Spinal cord (tissue), 9 donors: ENCODE measurements at regions not wholly inside any gene's neighbourhood (a gene's known extent, or its start where the extent isn't known, plus 50 kb on each side); places are given as distances from the start of the nearest gene placed in this dataset.
"Not testable (repeated sequence)": the region's sequence is repeated elsewhere in the genome, so short reads cannot be mapped to it uniquely, and the experiment has no call there.

Source experiments
- DNase-seq, 6 donors: peaks; one replicate each; pipeline versions ENCODE4 v3.0.0 to v3.0.0-alpha.2; 2013 to 2015; ENCODE audit warnings: low spot score in 6 of 6, low read depth in 4 of 6
- H3K27ac ChIP-seq: one replicate; pipeline ENCODE4 v1.5.1; 2013; ENCODE audit warnings: low read depth, low read length, control low read depth
- H3K27me3 ChIP-seq: one replicate; pipeline ENCODE4 v1.6.1; 2013; ENCODE audit warnings: low read length; ENCODE audit not compliant: control insufficient read depth, insufficient read depth
- H3K36me3 ChIP-seq: one replicate; pipeline ENCODE4 v1.6.1; 2013; ENCODE audit warnings: low read length; ENCODE audit not compliant: control insufficient read depth, insufficient read depth
- H3K4me1 ChIP-seq: one replicate; pipeline ENCODE4 v1.6.1; 2013; ENCODE audit warnings: low read length; ENCODE audit not compliant: control insufficient read depth, insufficient read depth
- H3K4me3 ChIP-seq: one replicate; pipeline ENCODE4 v1.5.1; 2013; ENCODE audit warnings: low read depth, low read length, control low read depth
- H3K9me3 ChIP-seq: one replicate; pipeline ENCODE4 v1.6.1; 2013; ENCODE audit warnings: low read length; ENCODE audit not compliant: control insufficient read depth, insufficient read depth
- WGBS: methylation state at CpG from one replicate; pipeline ENCODE4 v1.1.5; 2013; ENCODE audit warnings: missing lambda C conversion rate; ENCODE audit not compliant: insufficient coverage; 5-methylcytosine and 5-hydroxymethylcytosine counted together
- donor health status: healthy.

DNA sequence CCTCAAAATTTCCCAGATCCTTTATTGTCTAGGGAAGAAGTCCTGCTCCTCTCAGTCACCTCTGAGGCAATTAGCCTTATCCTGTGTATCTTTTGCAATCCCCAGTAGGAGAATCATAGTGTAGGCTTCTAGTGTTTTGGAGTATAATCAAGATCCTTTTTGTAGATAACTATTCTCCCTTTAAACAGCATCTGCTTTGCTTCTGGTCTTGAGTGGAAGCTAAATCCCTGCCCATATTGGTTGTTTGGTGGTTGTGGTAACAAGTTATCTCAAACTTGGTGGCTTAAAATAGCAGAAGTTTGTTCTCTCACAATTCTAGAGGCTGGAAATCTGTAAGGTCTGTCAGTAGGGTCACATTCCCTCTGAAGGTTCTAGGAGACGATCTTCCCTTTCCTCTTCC is 217.5 kb upstream of the RASGRP1 start:
- Histone ChIP-seq H3K9me3 (no peaks in the 10 kb centered on the region), H3K36me3 (no peaks in the 10 kb centered on the region), H3K4me1 (no peaks in the 10 kb centered on the region), H3K4me3 (no peak overlapping the region), H3K27ac (no peak overlapping the region), H3K27me3 (no peaks in the 10 kb centered on the region)
- WGBS: no CpG with 5 or more reads among the region's 1 CpG
- no peak for DNase-seq

DNA sequence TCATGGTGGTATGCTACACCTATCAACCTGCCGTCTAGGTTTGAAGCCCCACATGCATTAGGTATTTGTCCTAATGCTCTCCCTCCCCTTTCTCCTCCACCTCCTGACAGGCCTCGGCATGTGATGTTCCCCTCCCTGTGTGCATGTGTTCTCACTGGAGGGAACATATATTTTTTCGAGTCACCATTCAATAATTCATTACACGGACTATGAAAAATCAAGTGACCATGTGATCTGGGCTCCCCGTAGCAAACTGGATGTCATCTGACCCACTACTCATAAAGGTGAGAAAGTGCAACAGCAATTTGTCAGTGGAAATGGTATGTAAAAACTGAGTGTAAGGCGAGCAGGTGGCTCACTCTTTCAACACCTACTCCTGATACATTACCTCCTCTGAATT is 224.3 kb upstream of the RASGRP1 start:
- WGBS: 100% methylated on average over 1 of the region's 6 CpGs
- Histone ChIP-seq H3K4me3 (no peak overlapping the region), H3K27ac (no peak overlapping the region), H3K4me1 (no peaks in the 10 kb centered on the region), H3K9me3 (no peaks in the 10 kb centered on the region), H3K36me3 (no peaks in the 10 kb centered on the region), H3K27me3 (no peaks in the 10 kb centered on the region)
- no peak for DNase-seq

DNA sequence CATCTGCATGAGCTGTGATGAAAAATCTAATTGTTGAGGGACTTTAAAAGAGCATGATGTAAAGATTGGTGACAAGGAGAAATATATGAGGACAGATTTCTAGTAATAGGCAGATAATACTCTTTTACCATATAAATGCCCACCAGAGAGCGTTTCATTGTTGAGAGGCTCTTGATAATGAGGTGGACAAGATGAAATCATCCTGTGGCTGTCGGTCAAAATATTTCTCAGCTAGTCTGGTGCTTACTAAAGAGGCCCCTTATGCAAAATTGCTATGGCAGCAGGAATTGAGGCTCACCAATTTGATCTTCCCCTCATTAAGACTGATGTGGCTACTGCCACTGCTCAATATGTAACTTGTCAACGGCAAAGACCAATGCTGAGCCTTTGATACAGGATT is 225.0 kb upstream of the RASGRP1 start:
- no peaks in the 10 kb centered on the region for H3K4me1 ChIP-seq
- no peaks in the 10 kb centered on the region for H3K9me3 ChIP-seq
- H3K4me3 ChIP-seq: no peak overlapping the region
- WGBS: no CpG with 5 or more reads among the region's 3 CpGs
- no peak overlapping the region for H3K27ac ChIP-seq
- H3K36me3 ChIP-seq: no peaks in the 10 kb centered on the region
- H3K27me3 ChIP-seq: no peaks in the 10 kb centered on the region
- DNase-seq: no peak

DNA sequence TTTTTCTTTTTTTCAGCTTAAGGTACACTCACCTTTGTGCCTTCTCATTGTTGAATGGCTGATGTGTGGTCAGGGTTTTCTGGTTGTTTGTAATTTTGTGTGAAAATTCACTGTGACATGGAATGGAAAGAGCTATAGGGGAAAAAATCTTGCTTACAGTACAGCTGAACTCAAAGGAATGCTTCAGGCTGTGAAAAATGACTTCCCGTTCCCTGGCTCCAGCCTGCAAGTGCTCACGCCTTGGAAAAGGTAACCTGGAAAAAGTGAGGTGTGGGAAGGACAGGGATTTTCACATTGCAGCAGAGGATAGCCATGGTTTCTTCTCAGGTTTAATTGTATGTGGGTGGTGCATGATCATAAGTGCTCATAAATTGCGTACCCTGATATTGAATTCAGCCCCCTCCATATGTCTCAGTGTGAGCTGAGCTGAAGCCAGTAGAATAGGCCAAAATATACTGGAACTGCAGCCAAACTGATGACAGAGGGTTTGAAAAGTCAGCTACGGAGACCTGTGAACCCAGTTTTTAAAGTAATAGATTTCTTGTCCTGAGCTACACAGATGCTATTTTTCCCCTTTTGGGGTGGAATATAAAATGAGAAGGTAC is 228.7 kb upstream of the RASGRP1 start:
- no peak overlapping the region for H3K27ac ChIP-seq
- H3K36me3 ChIP-seq: no peaks in the 10 kb centered on the region
- WGBS: 48% methylated on average over 2 of the region's 4 CpGs
- DNase-seq: peak in 1 of 6 donors; percentile 71
- no peak overlapping the region for H3K4me3 ChIP-seq
- H3K4me1 ChIP-seq: no peaks in the 10 kb centered on the region
- H3K9me3 ChIP-seq: no peaks in the 10 kb centered on the region
- H3K27me3 ChIP-seq: no peaks in the 10 kb centered on the region

DNA sequence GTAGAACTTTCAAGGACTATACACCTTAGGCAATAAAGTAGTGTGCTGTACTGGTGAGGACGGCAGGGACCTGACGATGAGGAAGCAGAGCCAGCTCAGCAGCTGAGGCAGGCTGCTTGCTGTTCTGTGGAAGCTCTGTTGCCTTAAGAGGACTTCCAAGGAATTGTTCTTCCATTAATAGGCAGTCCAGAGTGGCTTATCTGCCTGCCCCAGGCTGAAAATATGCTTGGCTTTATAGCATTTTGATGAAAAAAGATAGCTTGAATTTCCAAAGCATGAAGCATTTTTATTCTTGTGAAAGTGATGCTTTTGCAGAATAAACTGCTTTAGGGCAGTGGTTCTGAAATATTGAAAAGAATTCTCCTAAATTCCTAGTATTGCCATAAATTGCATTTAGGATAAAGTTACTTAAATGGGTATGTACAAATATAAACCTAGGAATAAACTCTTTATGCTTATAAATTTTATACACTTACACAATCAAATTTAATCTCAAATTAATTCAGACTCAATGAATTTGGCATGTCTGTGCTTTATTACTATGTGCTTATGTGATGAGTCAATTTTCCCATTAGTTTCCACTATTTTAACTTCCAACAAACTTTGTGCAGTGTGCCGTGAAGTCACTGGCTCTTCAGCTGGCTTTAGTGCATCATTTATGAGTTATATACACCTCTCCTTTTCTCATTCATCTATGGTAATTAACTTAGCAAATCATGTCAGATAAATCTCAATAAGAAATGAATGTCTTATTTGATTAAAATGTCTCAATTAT is 231.0 kb upstream of the RASGRP1 start:
- no peaks in the 10 kb centered on the region for H3K27me3 ChIP-seq
- DNase-seq: peak in 1 of 6 donors; percentile 24
- no peak overlapping the region for H3K27ac ChIP-seq
- H3K4me3 ChIP-seq: no peak overlapping the region
- H3K4me1 ChIP-seq: no peaks in the 10 kb centered on the region
- WGBS: 42% methylated on average over 2 of the region's 3 CpGs
- H3K36me3 ChIP-seq: no peaks in the 10 kb centered on the region
- no peaks in the 10 kb centered on the region for H3K9me3 ChIP-seq

DNA sequence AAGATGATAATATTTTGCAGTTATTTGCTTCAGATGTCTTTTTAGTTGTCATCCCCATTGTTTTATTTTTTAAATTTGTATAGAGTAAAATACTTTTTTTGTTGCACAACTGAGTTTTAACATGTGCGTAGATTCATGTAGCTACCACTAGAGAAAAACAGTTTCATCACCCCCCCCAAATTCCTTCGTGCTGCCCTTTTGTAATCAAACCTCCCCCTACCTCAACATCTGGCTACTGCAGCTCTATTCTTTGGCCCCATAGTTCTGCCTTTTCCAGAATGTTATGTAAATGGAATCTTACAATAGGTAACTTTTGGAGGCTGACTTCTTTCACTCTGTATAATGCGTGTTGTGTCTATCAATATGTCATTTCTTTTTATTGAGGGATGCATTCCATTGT is 232.0 kb upstream of the RASGRP1 start:
- H3K4me3 ChIP-seq: no peak overlapping the region
- WGBS: no CpG with 5 or more reads among the region's 3 CpGs

DNA sequence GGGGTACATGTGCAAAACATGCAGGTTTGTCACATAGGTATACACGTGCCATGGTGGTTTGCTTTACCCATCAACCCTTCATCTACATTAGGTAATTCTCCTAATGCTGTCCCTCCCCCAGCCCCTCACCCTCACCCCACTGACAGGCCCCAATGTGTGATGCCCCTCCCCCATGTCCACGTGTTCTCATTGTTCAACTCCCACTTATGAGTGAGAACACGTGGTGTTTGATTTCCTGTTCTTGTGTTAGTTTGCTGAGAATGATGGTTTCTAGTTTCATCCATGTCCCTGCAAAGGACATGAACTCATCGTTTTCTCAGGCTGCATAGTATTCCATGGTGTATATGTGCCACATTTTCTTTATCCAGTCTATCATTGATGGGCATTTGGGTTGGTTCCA is 232.9 kb upstream of the RASGRP1 start:
- H3K36me3 ChIP-seq, H3K4me1 ChIP-seq, H3K4me3 ChIP-seq, H3K9me3 ChIP-seq, H3K27ac ChIP-seq, H3K27me3 ChIP-seq, DNase-seq: not testable (repeated sequence)
- no CpG with 5 or more reads among the region's 4 CpGs for WGBS

More for the DNA sequence above, 232.0 kb upstream of the RASGRP1 start:
- no peak for DNase-seq
- H3K4me1 ChIP-seq: no peaks in the 10 kb centered on the region
- no peaks in the 10 kb centered on the region for H3K27me3 ChIP-seq
- no peaks in the 10 kb centered on the region for H3K36me3 ChIP-seq
- H3K27ac ChIP-seq: no peak overlapping the region
- H3K9me3 ChIP-seq: no peaks in the 10 kb centered on the region

DNA sequence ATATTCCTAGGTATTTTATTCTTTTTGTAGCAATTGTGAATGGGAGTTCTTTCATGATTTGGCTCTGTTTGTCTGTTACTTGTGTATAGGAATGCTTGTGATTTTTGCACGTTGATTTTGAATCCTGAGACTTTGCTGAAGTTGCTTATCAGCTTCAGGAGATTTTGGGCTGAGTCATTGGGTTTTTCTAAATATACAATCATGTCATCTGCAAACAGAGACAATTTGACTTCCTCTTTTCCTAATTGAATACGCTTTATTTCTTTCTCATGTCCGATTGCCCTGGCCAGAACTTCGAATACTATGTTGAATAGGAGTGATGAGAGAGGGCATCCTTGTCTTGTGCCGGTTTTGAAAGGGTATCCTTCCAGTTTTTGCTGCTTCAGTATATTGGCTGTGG is 234.6 kb upstream of the RASGRP1 start:
- not testable (repeated sequence) for H3K27ac ChIP-seq, H3K4me1 ChIP-seq, H3K36me3 ChIP-seq, H3K4me3 ChIP-seq, H3K27me3 ChIP-seq, H3K9me3 ChIP-seq, DNase-seq
- WGBS: no CpG with 5 or more reads among the region's 5 CpGs

DNA sequence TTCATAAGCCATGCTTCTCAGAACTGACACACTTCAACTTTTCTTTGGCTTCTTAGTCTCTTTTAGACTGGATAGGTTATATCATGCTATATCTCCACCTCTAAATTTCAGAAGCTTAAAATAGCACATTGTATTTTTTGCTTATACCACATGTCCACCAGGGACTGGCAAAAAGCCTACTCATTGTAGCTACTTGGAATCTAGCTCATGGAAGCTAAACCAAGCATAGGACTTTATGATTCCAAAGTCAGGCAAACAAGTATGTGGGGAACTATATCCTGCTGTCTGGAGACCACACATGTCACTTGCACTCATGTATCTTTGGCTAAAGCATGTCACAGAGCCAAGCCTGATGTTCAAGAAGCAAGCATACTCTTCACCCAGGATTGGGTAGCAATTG is 245.0 kb upstream of the RASGRP1 start:
- DNase-seq: no peak
- H3K27me3 ChIP-seq: no peaks in the 10 kb centered on the region
- H3K4me3 ChIP-seq: no peak overlapping the region
- H3K36me3 ChIP-seq: no peaks in the 10 kb centered on the region
- no peaks in the 10 kb centered on the region for H3K4me1 ChIP-seq
- H3K27ac ChIP-seq: no peak overlapping the region
- no peaks in the 10 kb centered on the region for H3K9me3 ChIP-seq

DNA sequence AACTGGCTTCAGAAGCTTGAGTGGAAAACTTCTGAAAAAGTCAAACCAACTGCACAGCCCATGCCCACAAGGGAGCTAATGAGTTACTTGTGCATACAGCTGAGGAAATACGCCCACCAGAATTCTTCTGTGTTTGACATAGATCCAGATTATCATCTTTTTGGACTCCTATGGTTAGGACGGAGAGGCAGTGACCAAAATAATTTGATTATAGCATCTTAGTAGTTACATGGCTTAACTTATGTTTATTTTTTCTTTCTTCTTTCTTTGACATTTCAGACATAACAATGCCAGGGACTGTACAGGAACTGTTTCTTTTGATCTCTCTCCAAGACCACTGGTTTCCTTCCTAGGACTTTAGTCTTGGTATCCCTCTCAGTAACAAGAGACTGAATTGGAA is 246.1 kb upstream of the RASGRP1 start:
- Histone ChIP-seq H3K4me3 (no peak overlapping the region), H3K36me3 (no peaks in the 10 kb centered on the region), H3K9me3 (no peaks in the 10 kb centered on the region), H3K27ac (no peak overlapping the region), H3K4me1 (no peaks in the 10 kb centered on the region), H3K27me3 (peaks cover under 1% of the 10 kb centered on the region)
- no peak for DNase-seq
- no CpG with 5 or more reads among the region's 2 CpGs for WGBS
